Keratinocyte (primary cell): ENCODE measurements at regions not wholly inside any gene's neighbourhood (a gene's known extent, or its start where the extent isn't known, plus 50 kb on each side); places are given as distances from the start of the nearest gene placed in this dataset.

Source experiments
- DNase-seq: peaks from one replicate; pipeline ENCODE4 v3.0.0-alpha.2; 2011; ENCODE audit warnings: low read depth, missing footprints, low spot score
- FAIRE-seq: peaks from 2 replicates; lab custom pipeline; 2011; peaks lifted over from hg19 to GRCh38; lab: Jason Lieb, UNC
- H2AFZ ChIP-seq: 2 replicates; pipeline ENCODE4 v1.6.0; 2012; ENCODE audit warnings: low read length, control low read depth, inconsistent platforms; ENCODE audit not compliant: control insufficient read depth
- H3K27ac ChIP-seq: 2 replicates; pipeline ENCODE4 v1.5.1; 2011; ENCODE audit warnings: low read length; ENCODE audit not compliant: control insufficient read depth, insufficient read depth
- H3K27me3 ChIP-seq: 3 replicates; pipeline ENCODE4 v1.6.0; 2011; ENCODE audit warnings: low read length; ENCODE audit not compliant: control insufficient read depth, insufficient read depth; ENCODE audit errors: extremely low read depth
- H3K36me3 ChIP-seq, 2 experiments: 2 replicates in 1 of 2; 3 replicates in 1 of 2; pipeline ENCODE4 v1.5.1; 2011; ENCODE audit warnings: low read length in 2 of 2, mild to moderate bottlenecking in 1 of 2; ENCODE audit not compliant: control insufficient read depth in 2 of 2, insufficient read depth in 2 of 2; ENCODE audit errors: extremely low read depth in 1 of 2
- H3K4me1 ChIP-seq: 3 replicates; pipeline ENCODE4 v1.5.1; 2011; ENCODE audit warnings: low read length; ENCODE audit not compliant: control insufficient read depth, insufficient read depth; ENCODE audit errors: extremely low read depth
- H3K4me2 ChIP-seq: 3 replicates; pipeline ENCODE4 v1.6.0; 2011; ENCODE audit warnings: low read depth, low read length; ENCODE audit not compliant: control insufficient read depth, insufficient read depth; ENCODE audit errors: extremely low read depth
- H3K4me3 ChIP-seq, 3 experiments: fragments of 200-600 bp in 1 of 3; sonication (generic) in 1 of 3; 2 replicates in 2 of 3; 3 replicates in 1 of 3; pipeline ENCODE4 v1.5.1; 2011 to 2016; ENCODE audit warnings: low read length in 3 of 3, mild to moderate bottlenecking in 3 of 3, control low read depth in 2 of 3, inconsistent platforms in 1 of 3, low read depth in 1 of 3, mixed read lengths in 1 of 3, mixed run types in 1 of 3, moderate library complexity in 1 of 3; ENCODE audit not compliant: control insufficient read depth in 2 of 3, insufficient read depth in 2 of 3; ENCODE audit errors: extremely low read depth in 1 of 3
- H3K79me2 ChIP-seq: 2 replicates; pipeline ENCODE4 v1.6.0; 2012; ENCODE audit warnings: low read length; ENCODE audit not compliant: control insufficient read depth, insufficient read depth
- H3K9ac ChIP-seq: 3 replicates; pipeline ENCODE4 v1.6.0; 2011; ENCODE audit warnings: low read length; ENCODE audit not compliant: control insufficient read depth, insufficient read depth; ENCODE audit errors: extremely low read depth
- H3K9me1 ChIP-seq: 3 replicates; pipeline ENCODE4 v1.6.0; 2011; ENCODE audit warnings: low read length; ENCODE audit not compliant: control insufficient read depth, insufficient read depth; ENCODE audit errors: extremely low read depth
- H3K9me3 ChIP-seq: 2 replicates; pipeline ENCODE4 v1.5.1; 2012; ENCODE audit warnings: low read depth, low read length; ENCODE audit not compliant: control insufficient read depth
- H4K20me1 ChIP-seq: 3 replicates; pipeline ENCODE4 v1.6.0; 2011; ENCODE audit warnings: low read length; ENCODE audit not compliant: control insufficient read depth, insufficient read depth; ENCODE audit errors: extremely low read depth
- EZH2 ChIP-seq: IDR thresholded peaks from one replicate; pipeline ENCODE4 v1.6.1; 2012; ENCODE audit warnings: inconsistent platforms, mild to moderate bottlenecking, low read length, moderate library complexity
- dilution Hi-C: fragments of 300-500 bp; cut with MboI; formaldehyde crosslinking; loops from one replicate; pipeline ENCODE4 v1.7.0; 2020; ENCODE audit warnings: low sequenced_read_pairs; ENCODE audit not compliant: extremely low pct_ligation_motif_present
- TF ChIP-seq, protein P1 (sequence below), 3 experiments: IDR thresholded peaks in 1 of 3; conservative IDR thresholded peaks in 1 of 3; optimal IDR thresholded peaks in 1 of 3; 2 replicates in 2 of 3; 3 replicates in 1 of 3; pipeline versions ENCODE3 to v1.5.1; 2011; ENCODE audit warnings: low read length in 3 of 3, mild to moderate bottlenecking in 3 of 3, moderate library complexity in 2 of 3, control low read depth in 1 of 3, inconsistent platforms in 1 of 3; ENCODE audit not compliant: insufficient read depth in 2 of 3; ENCODE audit errors: extremely low read depth in 1 of 3

DNA sequence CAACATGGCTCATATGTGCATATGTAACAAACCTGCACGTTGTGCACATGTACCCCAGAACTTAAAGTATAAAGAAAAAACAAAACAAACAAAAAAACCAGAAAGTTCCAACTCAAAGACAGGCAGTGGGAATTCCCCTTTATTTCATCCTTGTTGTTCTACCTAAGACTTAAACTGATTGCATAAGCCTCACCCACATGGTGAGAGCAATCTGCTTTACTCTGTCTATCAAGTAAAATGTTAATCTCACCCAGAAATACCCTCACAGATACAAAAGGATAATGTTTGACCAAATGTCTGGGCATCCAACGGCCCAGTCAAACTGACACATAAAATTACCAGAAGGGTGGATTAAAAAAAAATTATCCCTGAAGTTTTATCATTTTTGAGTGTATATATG is 190.9 kb upstream of the PLSCR5 start:
- Histone ChIP-seq H3K9me1 (no peaks in the 10 kb centered on the region), H3K27me3 (no peaks in the 10 kb centered on the region), H3K9ac (no peak overlapping the region), H3K36me3 (no peaks in the 10 kb centered on the region), H3K79me2 (no peaks in the 10 kb centered on the region), H3K9me3 (no peaks in the 10 kb centered on the region), H2AFZ (no peak overlapping the region), H3K4me2 (no peak overlapping the region), H3K4me3 (no peak overlapping the region), H4K20me1 (no peaks in the 10 kb centered on the region), H3K4me1 (no peaks in the 10 kb centered on the region), H3K27ac (no peak overlapping the region)
- no peak for TF ChIP-seq EZH2
- TF ChIP-seq, protein P1, sequence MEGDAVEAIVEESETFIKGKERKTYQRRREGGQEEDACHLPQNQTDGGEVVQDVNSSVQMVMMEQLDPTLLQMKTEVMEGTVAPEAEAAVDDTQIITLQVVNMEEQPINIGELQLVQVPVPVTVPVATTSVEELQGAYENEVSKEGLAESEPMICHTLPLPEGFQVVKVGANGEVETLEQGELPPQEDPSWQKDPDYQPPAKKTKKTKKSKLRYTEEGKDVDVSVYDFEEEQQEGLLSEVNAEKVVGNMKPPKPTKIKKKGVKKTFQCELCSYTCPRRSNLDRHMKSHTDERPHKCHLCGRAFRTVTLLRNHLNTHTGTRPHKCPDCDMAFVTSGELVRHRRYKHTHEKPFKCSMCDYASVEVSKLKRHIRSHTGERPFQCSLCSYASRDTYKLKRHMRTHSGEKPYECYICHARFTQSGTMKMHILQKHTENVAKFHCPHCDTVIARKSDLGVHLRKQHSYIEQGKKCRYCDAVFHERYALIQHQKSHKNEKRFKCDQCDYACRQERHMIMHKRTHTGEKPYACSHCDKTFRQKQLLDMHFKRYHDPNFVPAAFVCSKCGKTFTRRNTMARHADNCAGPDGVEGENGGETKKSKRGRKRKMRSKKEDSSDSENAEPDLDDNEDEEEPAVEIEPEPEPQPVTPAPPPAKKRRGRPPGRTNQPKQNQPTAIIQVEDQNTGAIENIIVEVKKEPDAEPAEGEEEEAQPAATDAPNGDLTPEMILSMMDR (optimal IDR thresholded peaks at IDR 0.05 in 1 of 3, IDR thresholded peaks at IDR 0.05 in 1 of 3, conservative IDR thresholded peaks at IDR 0.05 in 1 of 3; ENCODE audit: extremely low read depth in 1 of 3, insufficient read depth in 2 of 3, low read length in 3 of 3) = no peak
- dilution Hi-C loops = no loop called here
- DNase-seq (no peak), FAIRE-seq (no peak)

DNA sequence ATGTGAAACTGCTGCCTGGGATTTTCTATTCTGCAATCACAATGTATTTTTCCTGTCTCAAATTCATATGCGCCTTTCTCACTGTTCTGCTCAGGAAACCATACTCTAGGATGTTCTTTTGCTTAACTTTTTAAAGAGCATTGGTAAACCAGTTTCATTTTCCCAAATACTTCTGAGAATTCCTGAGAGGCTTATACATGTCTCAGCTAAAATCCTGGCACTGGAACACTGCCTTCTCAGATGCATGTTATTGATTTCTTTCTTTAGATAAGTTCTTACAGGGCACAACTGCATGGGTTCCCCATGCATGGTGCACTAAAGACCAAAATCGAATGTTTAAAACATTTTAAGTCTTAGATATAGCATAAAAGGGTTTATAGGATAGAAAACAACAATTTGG is 178.3 kb upstream of the PLSCR5 start:
- no peak overlapping the region for H3K4me2 ChIP-seq
- H3K9me3 ChIP-seq = no peaks in the 10 kb centered on the region
- H4K20me1 ChIP-seq = no peaks in the 10 kb centered on the region
- no peaks in the 10 kb centered on the region for H3K9me1 ChIP-seq
- H3K36me3 ChIP-seq = no peaks in the 10 kb centered on the region
- no peaks in the 10 kb centered on the region for H3K4me1 ChIP-seq
- no peak overlapping the region for H3K9ac ChIP-seq
- DNase-seq (no peak), FAIRE-seq (no peak)
- TF ChIP-seq EZH2 = no peak
- TF ChIP-seq, protein P1 (optimal IDR thresholded peaks at IDR 0.05 in 1 of 3, IDR thresholded peaks at IDR 0.05 in 1 of 3, conservative IDR thresholded peaks at IDR 0.05 in 1 of 3; ENCODE audit: extremely low read depth in 1 of 3, insufficient read depth in 2 of 3, low read length in 3 of 3) = no peak
- no peak overlapping the region for H2AFZ ChIP-seq
- no peaks in the 10 kb centered on the region for H3K27me3 ChIP-seq
- no peaks in the 10 kb centered on the region for H3K79me2 ChIP-seq
- H3K27ac ChIP-seq = no peak overlapping the region
- dilution Hi-C loops = no loop called here
- H3K4me3 ChIP-seq = no peak overlapping the region
